ENCODE measurements at regions not wholly inside any gene's neighbourhood (a gene's known extent, or its start where the extent isn't known, plus 50 kb on each side); places are given as distances from the start of the nearest gene placed in this dataset.

- H3K36me3 Mint-ChIP-seq (ENCODE audit: low read depth), result peaks cover 18% of the 10 kb centered on the region
- H2AFZ ChIP-seq, result no peak overlapping the region
- H3K27me3 Mint-ChIP-seq (ENCODE audit: insufficient read depth, low read depth, poor library complexity), result no peaks in the 10 kb centered on the region
- H3K27me3 ChIP-seq (ENCODE audit: insufficient read depth), result no peaks in the 10 kb centered on the region
- no peaks in the 10 kb centered on the region for H3K9me2 ChIP-seq (ENCODE audit: insufficient read depth)
- ATAC-seq, result no peak
- H3K9me3 Mint-ChIP-seq, result peaks cover 21% of the 10 kb centered on the region
- DNase-seq (ENCODE audit: low spot score), result no peak
- H3K4me2 ChIP-seq, result no peak overlapping the region
- H3K4me1 Mint-ChIP-seq, result no peaks in the 10 kb centered on the region
- H4K20me1 ChIP-seq (replicated peaks; ENCODE audit: insufficient read depth), result no peaks in the 10 kb centered on the region
- H3K27ac Mint-ChIP-seq, result no peak overlapping the region
- H3K4me1 ChIP-seq (ENCODE audit: insufficient read depth), result no peaks in the 10 kb centered on the region
- H3F3A ChIP-seq (replicated peaks; ENCODE audit: low read depth), result no peaks in the 10 kb centered on the region
- no peak overlapping the region for H3K4me3 ChIP-seq
- no peaks in the 10 kb centered on the region for H3K79me2 ChIP-seq (replicated peaks; ENCODE audit: insufficient read depth)
- no peaks in the 10 kb centered on the region; the same call in 1 of the 2 replicates for H3K36me3 ChIP-seq (ENCODE audit: insufficient read depth)
- no peak overlapping the region for H3K27ac ChIP-seq (ENCODE audit: low read depth)
- H3K4me3 Mint-ChIP-seq, result no peak overlapping the region
- no peak for TF ChIP-seq POLR2AphosphoS5 (IDR thresholded peaks at IDR 0.05; ENCODE audit: low read depth)
- TF ChIP-seq, protein P1, sequence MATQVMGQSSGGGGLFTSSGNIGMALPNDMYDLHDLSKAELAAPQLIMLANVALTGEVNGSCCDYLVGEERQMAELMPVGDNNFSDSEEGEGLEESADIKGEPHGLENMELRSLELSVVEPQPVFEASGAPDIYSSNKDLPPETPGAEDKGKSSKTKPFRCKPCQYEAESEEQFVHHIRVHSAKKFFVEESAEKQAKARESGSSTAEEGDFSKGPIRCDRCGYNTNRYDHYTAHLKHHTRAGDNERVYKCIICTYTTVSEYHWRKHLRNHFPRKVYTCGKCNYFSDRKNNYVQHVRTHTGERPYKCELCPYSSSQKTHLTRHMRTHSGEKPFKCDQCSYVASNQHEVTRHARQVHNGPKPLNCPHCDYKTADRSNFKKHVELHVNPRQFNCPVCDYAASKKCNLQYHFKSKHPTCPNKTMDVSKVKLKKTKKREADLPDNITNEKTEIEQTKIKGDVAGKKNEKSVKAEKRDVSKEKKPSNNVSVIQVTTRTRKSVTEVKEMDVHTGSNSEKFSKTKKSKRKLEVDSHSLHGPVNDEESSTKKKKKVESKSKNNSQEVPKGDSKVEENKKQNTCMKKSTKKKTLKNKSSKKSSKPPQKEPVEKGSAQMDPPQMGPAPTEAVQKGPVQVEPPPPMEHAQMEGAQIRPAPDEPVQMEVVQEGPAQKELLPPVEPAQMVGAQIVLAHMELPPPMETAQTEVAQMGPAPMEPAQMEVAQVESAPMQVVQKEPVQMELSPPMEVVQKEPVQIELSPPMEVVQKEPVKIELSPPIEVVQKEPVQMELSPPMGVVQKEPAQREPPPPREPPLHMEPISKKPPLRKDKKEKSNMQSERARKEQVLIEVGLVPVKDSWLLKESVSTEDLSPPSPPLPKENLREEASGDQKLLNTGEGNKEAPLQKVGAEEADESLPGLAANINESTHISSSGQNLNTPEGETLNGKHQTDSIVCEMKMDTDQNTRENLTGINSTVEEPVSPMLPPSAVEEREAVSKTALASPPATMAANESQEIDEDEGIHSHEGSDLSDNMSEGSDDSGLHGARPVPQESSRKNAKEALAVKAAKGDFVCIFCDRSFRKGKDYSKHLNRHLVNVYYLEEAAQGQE (IDR thresholded peaks at IDR 0.05; ENCODE audit: unreplicated experiment), result no peak
- TF ChIP-seq ZNF331 (CRISPR knock-in tag; IDR thresholded peaks at IDR 0.05; ENCODE audit: low read depth), result no peak
- TF ChIP-seq CTCF (conservative IDR thresholded peaks at IDR 0.05; ENCODE audit: low read depth in 2 of 2), result no peak
These were observed 232.3 kb downstream of the JRKL start for GRCh38 chr11:96622026-96622634.

GRCh38 chr11:96624126-96624525 is 234.3 kb downstream of the JRKL start:
- Mint-ChIP-seq H3K9me3 (peaks cover 21% of the 10 kb centered on the region), H3K36me3 (ENCODE audit: low read depth) (peaks cover 18% of the 10 kb centered on the region), H3K27ac (no peak overlapping the region), H3K4me1 (no peaks in the 10 kb centered on the region), H3K27me3 (ENCODE audit: insufficient read depth, low read depth, poor library complexity) (no peaks in the 10 kb centered on the region), H3K4me3 (no peak overlapping the region)
- Histone ChIP-seq H3K4me2 (no peak overlapping the region), H3K27ac (ENCODE audit: low read depth) (no peak overlapping the region), H4K20me1 (replicated peaks; ENCODE audit: insufficient read depth) (no peaks in the 10 kb centered on the region), H3F3A (replicated peaks; ENCODE audit: low read depth) (no peaks in the 10 kb centered on the region), H3K4me1 (ENCODE audit: insufficient read depth) (no peaks in the 10 kb centered on the region), H2AFZ (no peak overlapping the region), H3K4me3 (no peak overlapping the region), H3K36me3 (ENCODE audit: insufficient read depth) (no peaks in the 10 kb centered on the region; the same call in 1 of the 2 replicates), H3K27me3 (ENCODE audit: insufficient read depth) (no peaks in the 10 kb centered on the region), H3K79me2 (replicated peaks; ENCODE audit: insufficient read depth) (no peaks in the 10 kb centered on the region), H3K9me2 (ENCODE audit: insufficient read depth) (peaks cover 6% of the 10 kb centered on the region; the same call in 1 of the 2 replicates)
- no peak for DNase-seq (ENCODE audit: low spot score)
- no peak for ATAC-seq
- TF ChIP-seq, protein P2, sequence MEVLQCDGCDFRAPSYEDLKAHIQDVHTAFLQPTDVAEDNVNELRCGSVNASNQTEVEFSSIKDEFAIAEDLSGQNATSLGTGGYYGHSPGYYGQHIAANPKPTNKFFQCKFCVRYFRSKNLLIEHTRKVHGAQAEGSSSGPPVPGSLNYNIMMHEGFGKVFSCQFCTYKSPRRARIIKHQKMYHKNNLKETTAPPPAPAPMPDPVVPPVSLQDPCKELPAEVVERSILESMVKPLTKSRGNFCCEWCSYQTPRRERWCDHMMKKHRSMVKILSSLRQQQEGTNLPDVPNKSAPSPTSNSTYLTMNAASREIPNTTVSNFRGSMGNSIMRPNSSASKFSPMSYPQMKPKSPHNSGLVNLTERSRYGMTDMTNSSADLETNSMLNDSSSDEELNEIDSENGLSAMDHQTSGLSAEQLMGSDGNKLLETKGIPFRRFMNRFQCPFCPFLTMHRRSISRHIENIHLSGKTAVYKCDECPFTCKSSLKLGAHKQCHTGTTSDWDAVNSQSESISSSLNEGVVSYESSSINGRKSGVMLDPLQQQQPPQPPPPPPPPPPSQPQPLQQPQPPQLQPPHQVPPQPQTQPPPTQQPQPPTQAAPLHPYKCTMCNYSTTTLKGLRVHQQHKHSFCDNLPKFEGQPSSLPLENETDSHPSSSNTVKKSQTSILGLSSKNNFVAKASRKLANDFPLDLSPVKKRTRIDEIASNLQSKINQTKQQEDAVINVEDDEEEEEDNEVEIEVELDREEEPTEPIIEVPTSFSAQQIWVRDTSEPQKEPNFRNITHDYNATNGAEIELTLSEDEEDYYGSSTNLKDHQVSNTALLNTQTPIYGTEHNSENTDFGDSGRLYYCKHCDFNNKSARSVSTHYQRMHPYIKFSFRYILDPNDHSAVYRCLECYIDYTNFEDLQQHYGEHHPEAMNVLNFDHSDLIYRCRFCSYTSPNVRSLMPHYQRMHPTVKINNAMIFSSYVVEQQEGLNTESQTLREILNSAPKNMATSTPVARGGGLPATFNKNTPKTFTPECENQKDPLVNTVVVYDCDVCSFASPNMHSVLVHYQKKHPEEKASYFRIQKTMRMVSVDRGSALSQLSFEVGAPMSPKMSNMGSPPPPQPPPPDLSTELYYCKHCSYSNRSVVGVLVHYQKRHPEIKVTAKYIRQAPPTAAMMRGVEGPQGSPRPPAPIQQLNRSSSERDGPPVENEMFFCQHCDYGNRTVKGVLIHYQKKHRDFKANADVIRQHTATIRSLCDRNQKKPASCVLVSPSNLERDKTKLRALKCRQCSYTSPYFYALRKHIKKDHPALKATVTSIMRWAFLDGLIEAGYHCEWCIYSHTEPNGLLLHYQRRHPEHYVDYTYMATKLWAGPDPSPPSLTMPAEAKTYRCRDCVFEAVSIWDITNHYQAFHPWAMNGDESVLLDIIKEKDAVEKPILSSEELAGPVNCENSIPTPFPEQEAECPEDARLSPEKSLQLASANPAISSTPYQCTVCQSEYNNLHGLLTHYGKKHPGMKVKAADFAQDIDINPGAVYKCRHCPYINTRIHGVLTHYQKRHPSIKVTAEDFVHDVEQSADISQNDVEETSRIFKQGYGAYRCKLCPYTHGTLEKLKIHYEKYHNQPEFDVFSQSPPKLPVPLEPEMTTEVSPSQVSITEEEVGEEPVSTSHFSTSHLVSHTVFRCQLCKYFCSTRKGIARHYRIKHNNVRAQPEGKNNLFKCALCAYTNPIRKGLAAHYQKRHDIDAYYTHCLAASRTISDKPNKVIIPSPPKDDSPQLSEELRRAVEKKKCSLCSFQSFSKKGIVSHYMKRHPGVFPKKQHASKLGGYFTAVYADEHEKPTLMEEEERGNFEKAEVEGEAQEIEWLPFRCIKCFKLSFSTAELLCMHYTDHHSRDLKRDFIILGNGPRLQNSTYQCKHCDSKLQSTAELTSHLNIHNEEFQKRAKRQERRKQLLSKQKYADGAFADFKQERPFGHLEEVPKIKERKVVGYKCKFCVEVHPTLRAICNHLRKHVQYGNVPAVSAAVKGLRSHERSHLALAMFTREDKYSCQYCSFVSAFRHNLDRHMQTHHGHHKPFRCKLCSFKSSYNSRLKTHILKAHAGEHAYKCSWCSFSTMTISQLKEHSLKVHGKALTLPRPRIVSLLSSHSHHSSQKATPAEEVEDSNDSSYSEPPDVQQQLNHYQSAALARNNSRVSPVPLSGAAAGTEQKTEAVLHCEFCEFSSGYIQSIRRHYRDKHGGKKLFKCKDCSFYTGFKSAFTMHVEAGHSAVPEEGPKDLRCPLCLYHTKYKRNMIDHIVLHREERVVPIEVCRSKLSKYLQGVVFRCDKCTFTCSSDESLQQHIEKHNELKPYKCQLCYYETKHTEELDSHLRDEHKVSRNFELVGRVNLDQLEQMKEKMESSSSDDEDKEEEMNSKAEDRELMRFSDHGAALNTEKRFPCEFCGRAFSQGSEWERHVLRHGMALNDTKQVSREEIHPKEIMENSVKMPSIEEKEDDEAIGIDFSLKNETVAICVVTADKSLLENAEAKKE (CRISPR knock-in tag; IDR thresholded peaks at IDR 0.05), result no peak
- TF ChIP-seq, protein P1 (IDR thresholded peaks at IDR 0.05; ENCODE audit: unreplicated experiment), result no peak

All from GM23338 (cell line).